HG03354 (cell line): ENCODE measurements at regions not wholly inside any gene's neighbourhood (a gene's known extent, or its start where the extent isn't known, plus 50 kb on each side); places are given as distances from the start of the nearest gene placed in this dataset.
"Not testable (repeated sequence)": the region's sequence is repeated elsewhere in the genome, so short reads cannot be mapped to it uniquely, and the experiment has no call there.

Source experiments
- ATAC-seq: cut with Tn5 transposase; IDR thresholded peaks from one replicate; pipeline ENCODE4 v1.9.1; 2021; ENCODE audit warnings: mild to moderate bottlenecking; ENCODE audit not compliant: unreplicated experiment, poor library complexity, severe bottlenecking

GRCh38 chr12:19997656-19998400 lies 370.5 kb upstream of the PDE3A start:
- ATAC-seq = no peak

GRCh38 chr12:19998411-19998810 lies 369.9 kb upstream of the PDE3A start:
- no peak for ATAC-seq

- ATAC-seq = no peak
Measured at GRCh38 chr12:19998961-19999804, 369.2 kb upstream of the PDE3A start.

- no peak for ATAC-seq
Measured at GRCh38 chr12:19999805-20000138, 368.6 kb upstream of the PDE3A start.

GRCh38 chr12:20000229-20000849 lies 368.0 kb upstream of the PDE3A start:
- no peak for ATAC-seq

- no peak for ATAC-seq
Measured at GRCh38 chr12:20003252-20003651, 365.1 kb upstream of the PDE3A start.

GRCh38 chr12:20004952-20005351 lies 363.4 kb upstream of the PDE3A start:
- ATAC-seq = no peak

GRCh38 chr12:20006871-20007730 lies 361.2 kb upstream of the PDE3A start:
- ATAC-seq = no peak

- ATAC-seq = not testable (repeated sequence)
Measured at GRCh38 chr12:20009965-20010364, 358.4 kb upstream of the PDE3A start.

- no peak for ATAC-seq
Measured at GRCh38 chr12:20011200-20011599, 357.1 kb upstream of the PDE3A start.

- ATAC-seq = no peak
Measured at GRCh38 chr12:20017802-20018201, 350.5 kb upstream of the PDE3A start.

GRCh38 chr12:20018406-20018805 lies 349.9 kb upstream of the PDE3A start:
- ATAC-seq = no peak

GRCh38 chr12:20024194-20024593 lies 344.1 kb upstream of the PDE3A start:
- no peak for ATAC-seq

GRCh38 chr12:20028033-20028432 lies 340.3 kb upstream of the PDE3A start:
- ATAC-seq = no peak

GRCh38 chr12:20030826-20031225 lies 337.5 kb upstream of the PDE3A start:
- ATAC-seq = no peak

- ATAC-seq = no peak
Measured at GRCh38 chr12:20039562-20039961, 328.8 kb upstream of the PDE3A start.

GRCh38 chr12:20040184-20040583 lies 328.2 kb upstream of the PDE3A start:
- no peak for ATAC-seq

GRCh38 chr12:20040831-20041230 lies 327.5 kb upstream of the PDE3A start:
- no peak for ATAC-seq

- no peak for ATAC-seq
Measured at GRCh38 chr12:20044351-20044750, 324.0 kb upstream of the PDE3A start.

GRCh38 chr12:20044846-20045245 lies 323.5 kb upstream of the PDE3A start:
- no peak for ATAC-seq
